ENCODE measurements at regions not wholly inside any gene's neighbourhood (a gene's known extent, or its start where the extent isn't known, plus 50 kb on each side); places are given as distances from the start of the nearest gene placed in this dataset.
"Not testable (repeated sequence)": the region's sequence is repeated elsewhere in the genome, so short reads cannot be mapped to it uniquely, and the experiment has no call there.

DNA sequence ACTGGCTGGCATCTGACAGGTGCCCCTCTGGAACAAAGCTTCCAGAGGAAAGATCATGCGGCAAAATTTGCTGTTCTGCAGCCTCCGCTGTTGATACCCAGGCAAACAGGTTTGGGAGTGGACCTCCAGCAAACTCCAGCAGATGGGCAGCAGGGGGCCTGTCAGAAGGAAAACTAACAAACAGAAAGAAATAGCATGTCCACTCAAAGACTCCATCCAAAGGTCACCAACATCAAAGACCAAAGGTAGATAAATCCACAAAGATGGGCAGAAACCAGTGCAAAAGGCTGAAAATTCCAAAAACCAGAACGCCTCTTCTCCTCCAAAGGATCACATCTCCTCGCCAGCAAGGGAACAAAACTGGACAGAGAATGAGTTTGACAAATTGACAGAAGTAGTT lies 101.3 kb downstream of the HNRNPD start:
- H3K9me3 Mint-ChIP-seq; H2AFZ ChIP-seq (ENCODE audit: insufficient read depth, low read depth, low read length, poor library complexity, severe bottlenecking); H3K79me2 ChIP-seq (ENCODE audit: insufficient read depth, low read length); H3K4me3 ChIP-seq (replicated peaks in 1 of 3; ENCODE audit: low read depth in 2 of 3, low read length in 3 of 3); H3K27me3 Mint-ChIP-seq (ENCODE audit: low read depth in 3 of 3); H3K27me3 ChIP-seq (ENCODE audit: control insufficient read depth in 2 of 2, insufficient read depth in 2 of 2, low read length in 2 of 2); H3K4me2 ChIP-seq (replicated peaks; ENCODE audit: extremely low read depth, low read length, poor library complexity, severe bottlenecking); H3K27ac ChIP-seq (ENCODE audit: low read depth in 1 of 2, low read length in 2 of 2); H3K9me3 ChIP-seq (replicated peaks in 1 of 2; ENCODE audit: control insufficient read depth in 1 of 2, insufficient read depth in 1 of 2, low read length in 2 of 2); H3K36me3 Mint-ChIP-seq; H3K27ac Mint-ChIP-seq; H4K20me1 ChIP-seq (ENCODE audit: insufficient read depth, low read length); H3K36me3 ChIP-seq (replicated peaks in 1 of 2; ENCODE audit: control insufficient read depth in 1 of 2, insufficient read depth in 2 of 2, low read length in 2 of 2); H3K9ac ChIP-seq (ENCODE audit: insufficient read depth, low read length, poor library complexity, severe bottlenecking); H3K4me3 Mint-ChIP-seq; intact Hi-C loops (cut with micrococcal nuclease); DNase-seq: not testable (repeated sequence)
- 100% methylated on average over 2 of the region's 4 CpGs for WGBS (ENCODE audit: insufficient coverage)
- H3K4me1 ChIP-seq (ENCODE audit: control insufficient read depth in 1 of 2, insufficient read depth in 2 of 2, low read length in 2 of 2) = peaks cover 16 to 19% of the 10 kb centered on the region in 2 donors
- H3K4me1 Mint-ChIP-seq = peaks cover 35% of the 10 kb centered on the region

- WGBS (ENCODE audit: insufficient coverage) = 93% methylated on average over 7 of the region's 9 CpGs
- H3K4me3 Mint-ChIP-seq; H3K4me3 ChIP-seq (replicated peaks in 1 of 3; ENCODE audit: low read depth in 2 of 3, low read length in 3 of 3); H3K27me3 ChIP-seq (ENCODE audit: control insufficient read depth in 2 of 2, insufficient read depth in 2 of 2, low read length in 2 of 2); DNase-seq; H3K27ac Mint-ChIP-seq; H3K27me3 Mint-ChIP-seq (ENCODE audit: low read depth in 3 of 3); intact Hi-C loops (cut with micrococcal nuclease); H2AFZ ChIP-seq (ENCODE audit: insufficient read depth, low read depth, low read length, poor library complexity, severe bottlenecking); H3K4me2 ChIP-seq (replicated peaks; ENCODE audit: extremely low read depth, low read length, poor library complexity, severe bottlenecking); H3K36me3 ChIP-seq (replicated peaks in 1 of 2; ENCODE audit: control insufficient read depth in 1 of 2, insufficient read depth in 2 of 2, low read length in 2 of 2); H4K20me1 ChIP-seq (ENCODE audit: insufficient read depth, low read length); H3K9me3 Mint-ChIP-seq; H3K9me3 ChIP-seq (replicated peaks in 1 of 2; ENCODE audit: control insufficient read depth in 1 of 2, insufficient read depth in 1 of 2, low read length in 2 of 2); H3K36me3 Mint-ChIP-seq; H3K9ac ChIP-seq (ENCODE audit: insufficient read depth, low read length, poor library complexity, severe bottlenecking); H3K27ac ChIP-seq (ENCODE audit: low read depth in 1 of 2, low read length in 2 of 2); H3K79me2 ChIP-seq (ENCODE audit: insufficient read depth, low read length): not testable (repeated sequence)
- H3K4me1 ChIP-seq (ENCODE audit: control insufficient read depth in 1 of 2, insufficient read depth in 2 of 2, low read length in 2 of 2) = peaks cover 21 to 24% of the 10 kb centered on the region in 2 donors
- H3K4me1 Mint-ChIP-seq = peaks cover 40% of the 10 kb centered on the region
These were observed 101.8 kb downstream of the HNRNPD start for GRCh38 chr4:82271915-82272480.

DNA sequence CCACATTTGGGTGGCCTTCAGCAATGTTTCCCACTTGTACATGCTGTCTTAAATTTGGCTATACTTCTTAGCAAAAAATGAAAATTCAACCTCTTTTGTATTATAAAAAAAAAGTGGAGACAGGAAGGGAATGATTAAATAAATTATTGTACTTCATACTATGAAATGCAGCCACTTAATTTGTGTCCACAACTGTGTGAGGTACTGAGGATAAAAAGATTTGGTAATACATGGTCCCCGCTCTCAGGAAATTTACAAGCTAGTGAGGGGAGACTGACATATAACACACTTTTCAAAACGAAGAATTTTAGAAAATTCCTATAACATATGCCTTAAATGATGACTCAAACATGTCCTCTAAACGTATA lies 105.0 kb downstream of the HNRNPD start:
- Histone ChIP-seq H3K9me3 (replicated peaks in 1 of 2; ENCODE audit: control insufficient read depth in 1 of 2, insufficient read depth in 1 of 2, low read length in 2 of 2) (no peaks in the 10 kb centered on the region), H3K27me3 (ENCODE audit: control insufficient read depth in 2 of 2, insufficient read depth in 2 of 2, low read length in 2 of 2) (no peaks in the 10 kb centered on the region), H4K20me1 (ENCODE audit: insufficient read depth, low read length) (no peaks in the 10 kb centered on the region), H3K36me3 (replicated peaks in 1 of 2; ENCODE audit: control insufficient read depth in 1 of 2, insufficient read depth in 2 of 2, low read length in 2 of 2) (no peaks in the 10 kb centered on the region), H3K4me1 (ENCODE audit: control insufficient read depth in 1 of 2, insufficient read depth in 2 of 2, low read length in 2 of 2) (peaks cover 20 to 21% of the 10 kb centered on the region in 2 donors), H2AFZ (ENCODE audit: insufficient read depth, low read depth, low read length, poor library complexity, severe bottlenecking) (no peak overlapping the region), H3K9ac (ENCODE audit: insufficient read depth, low read length, poor library complexity, severe bottlenecking) (no peak overlapping the region), H3K4me3 (replicated peaks in 1 of 3; ENCODE audit: low read depth in 2 of 3, low read length in 3 of 3) (no peak overlapping the region), H3K79me2 (ENCODE audit: insufficient read depth, low read length) (no peaks in the 10 kb centered on the region), H3K27ac (ENCODE audit: low read depth in 1 of 2, low read length in 2 of 2) (peak overlapping the region; percentile 59 to 78), H3K4me2 (replicated peaks; ENCODE audit: extremely low read depth, low read length, poor library complexity, severe bottlenecking) (no peak overlapping the region)
- no peak overlapping the region for H3K4me3 Mint-ChIP-seq
- H3K27me3 Mint-ChIP-seq (ENCODE audit: low read depth in 3 of 3) = peaks cover 3 to 5% (median 4%) of the 10 kb centered on the region in 3 donors
- peak overlapping the region in 4 of 7 donors; percentile 72 to 96 (median 92) for H3K27ac Mint-ChIP-seq
- no peak for DNase-seq
- peaks cover 26% of the 10 kb centered on the region for H3K4me1 Mint-ChIP-seq
- 88% methylated on average over 1 of the region's 3 CpGs for WGBS (ENCODE audit: insufficient coverage)
- TF ChIP-seq, protein P1, sequence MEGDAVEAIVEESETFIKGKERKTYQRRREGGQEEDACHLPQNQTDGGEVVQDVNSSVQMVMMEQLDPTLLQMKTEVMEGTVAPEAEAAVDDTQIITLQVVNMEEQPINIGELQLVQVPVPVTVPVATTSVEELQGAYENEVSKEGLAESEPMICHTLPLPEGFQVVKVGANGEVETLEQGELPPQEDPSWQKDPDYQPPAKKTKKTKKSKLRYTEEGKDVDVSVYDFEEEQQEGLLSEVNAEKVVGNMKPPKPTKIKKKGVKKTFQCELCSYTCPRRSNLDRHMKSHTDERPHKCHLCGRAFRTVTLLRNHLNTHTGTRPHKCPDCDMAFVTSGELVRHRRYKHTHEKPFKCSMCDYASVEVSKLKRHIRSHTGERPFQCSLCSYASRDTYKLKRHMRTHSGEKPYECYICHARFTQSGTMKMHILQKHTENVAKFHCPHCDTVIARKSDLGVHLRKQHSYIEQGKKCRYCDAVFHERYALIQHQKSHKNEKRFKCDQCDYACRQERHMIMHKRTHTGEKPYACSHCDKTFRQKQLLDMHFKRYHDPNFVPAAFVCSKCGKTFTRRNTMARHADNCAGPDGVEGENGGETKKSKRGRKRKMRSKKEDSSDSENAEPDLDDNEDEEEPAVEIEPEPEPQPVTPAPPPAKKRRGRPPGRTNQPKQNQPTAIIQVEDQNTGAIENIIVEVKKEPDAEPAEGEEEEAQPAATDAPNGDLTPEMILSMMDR (IDR thresholded peaks at IDR 0.05) = peak; percentile 42
- H3K36me3 Mint-ChIP-seq = no peaks in the 10 kb centered on the region
- intact Hi-C loops (cut with micrococcal nuclease) = loop anchor here (10.0 kb wide), 1 partner anchor 864 kb away; no protein-coding TSS in a partner anchor
- H3K9me3 Mint-ChIP-seq = no peaks in the 10 kb centered on the region

All from CD14-positive monocyte (primary cell).